ENCODE measurements at regions not wholly inside any gene's neighbourhood (a gene's known extent, or its start where the extent isn't known, plus 50 kb on each side); places are given as distances from the start of the nearest gene placed in this dataset.

DNA sequence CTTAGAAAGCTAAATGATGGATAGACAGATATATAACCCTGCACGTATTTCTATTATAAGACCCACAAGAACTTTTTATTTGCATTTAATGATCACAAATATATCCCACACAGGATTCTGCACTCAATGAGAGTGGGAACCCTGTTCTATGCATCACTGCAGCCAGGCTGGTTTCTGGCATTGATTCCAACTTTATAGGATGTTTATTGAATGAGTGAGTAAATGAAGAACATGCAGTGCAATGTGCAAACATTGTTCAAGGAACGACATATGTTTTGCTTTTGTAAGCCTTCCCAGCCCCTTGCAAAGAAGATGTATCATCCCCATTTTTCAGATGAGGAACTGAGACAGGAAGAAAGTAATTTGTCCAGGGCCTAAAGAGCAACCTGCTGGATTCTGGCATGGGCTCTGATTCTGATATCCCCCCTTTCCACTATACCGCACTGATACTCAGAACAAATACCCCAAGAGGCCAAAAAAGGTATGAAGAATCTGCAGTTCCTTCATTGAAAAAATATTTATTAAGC is 246.3 kb downstream of the LACC1 start:
- TF ChIP-seq, protein P1, sequence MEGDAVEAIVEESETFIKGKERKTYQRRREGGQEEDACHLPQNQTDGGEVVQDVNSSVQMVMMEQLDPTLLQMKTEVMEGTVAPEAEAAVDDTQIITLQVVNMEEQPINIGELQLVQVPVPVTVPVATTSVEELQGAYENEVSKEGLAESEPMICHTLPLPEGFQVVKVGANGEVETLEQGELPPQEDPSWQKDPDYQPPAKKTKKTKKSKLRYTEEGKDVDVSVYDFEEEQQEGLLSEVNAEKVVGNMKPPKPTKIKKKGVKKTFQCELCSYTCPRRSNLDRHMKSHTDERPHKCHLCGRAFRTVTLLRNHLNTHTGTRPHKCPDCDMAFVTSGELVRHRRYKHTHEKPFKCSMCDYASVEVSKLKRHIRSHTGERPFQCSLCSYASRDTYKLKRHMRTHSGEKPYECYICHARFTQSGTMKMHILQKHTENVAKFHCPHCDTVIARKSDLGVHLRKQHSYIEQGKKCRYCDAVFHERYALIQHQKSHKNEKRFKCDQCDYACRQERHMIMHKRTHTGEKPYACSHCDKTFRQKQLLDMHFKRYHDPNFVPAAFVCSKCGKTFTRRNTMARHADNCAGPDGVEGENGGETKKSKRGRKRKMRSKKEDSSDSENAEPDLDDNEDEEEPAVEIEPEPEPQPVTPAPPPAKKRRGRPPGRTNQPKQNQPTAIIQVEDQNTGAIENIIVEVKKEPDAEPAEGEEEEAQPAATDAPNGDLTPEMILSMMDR (IDR thresholded peaks at IDR 0.05; ENCODE audit: control extremely low read depth, extremely low read depth): no peak
- Histone ChIP-seq H3K9me3 (ENCODE audit: control insufficient read depth in 4 of 4, insufficient read depth in 3 of 4, low read length in 3 of 4) (peaks cover 0 to 2% (median 0%) of the 10 kb centered on the region in 4 donors), H3K4me1 (ENCODE audit: control insufficient read depth in 5 of 5, insufficient read depth in 5 of 5, low read length in 5 of 5) (peaks cover 0 to 21% (median 0%) of the 10 kb centered on the region in 5 donors), H3K36me3 (ENCODE audit: control insufficient read depth in 4 of 4, insufficient read depth in 4 of 4, low read length in 4 of 4) (no peaks in the 10 kb centered on the region), H3K9ac (ENCODE audit: insufficient read depth in 1 of 2, low read length in 2 of 2) (no peak overlapping the region), H3K27ac (ENCODE audit: low read depth in 1 of 2, low read length in 1 of 2) (no peak overlapping the region), H3K27me3 (ENCODE audit: control insufficient read depth in 3 of 3, insufficient read depth in 3 of 3, low read length in 2 of 3) (no peaks in the 10 kb centered on the region), H3K4me3 (no peak overlapping the region)
- 70 to 84% methylated on average over 3 of the region's 3 CpGs for WGBS, 2 donors
- ATAC-seq (ENCODE audit: insufficient read depth, low FRiP score) (no peak), DNase-seq (peak in 1 of 3 donors; percentile 48)

DNA sequence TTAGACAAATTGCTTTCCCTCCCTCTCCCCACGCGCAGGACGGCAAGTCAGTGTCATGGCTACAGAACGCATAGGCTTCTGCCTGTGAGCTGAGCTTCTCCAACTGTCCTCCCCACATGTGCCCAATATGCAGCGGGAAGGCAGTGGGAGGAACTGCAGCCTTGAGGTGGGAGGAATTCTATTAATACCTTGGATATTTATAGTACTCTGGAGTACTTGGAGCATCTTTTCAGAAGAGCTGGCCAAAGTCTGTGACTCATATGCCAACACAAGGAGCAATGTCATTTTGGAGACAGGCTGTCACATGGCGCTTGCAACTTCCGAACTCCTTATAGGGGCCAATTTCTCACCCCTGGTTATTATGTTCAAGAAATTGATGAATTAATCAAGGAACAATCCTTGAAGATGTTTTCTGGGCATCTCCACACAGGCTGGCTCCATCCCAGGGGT is 245.0 kb upstream of the SERP2 start:
- DNase-seq: peak; percentile 60 to 77 (median 62)
- ATAC-seq (ENCODE audit: insufficient read depth, low FRiP score): no peak
- no peaks in the 10 kb centered on the region for H3K36me3 ChIP-seq (ENCODE audit: control insufficient read depth in 4 of 4, insufficient read depth in 4 of 4, low read length in 4 of 4)

DNA sequence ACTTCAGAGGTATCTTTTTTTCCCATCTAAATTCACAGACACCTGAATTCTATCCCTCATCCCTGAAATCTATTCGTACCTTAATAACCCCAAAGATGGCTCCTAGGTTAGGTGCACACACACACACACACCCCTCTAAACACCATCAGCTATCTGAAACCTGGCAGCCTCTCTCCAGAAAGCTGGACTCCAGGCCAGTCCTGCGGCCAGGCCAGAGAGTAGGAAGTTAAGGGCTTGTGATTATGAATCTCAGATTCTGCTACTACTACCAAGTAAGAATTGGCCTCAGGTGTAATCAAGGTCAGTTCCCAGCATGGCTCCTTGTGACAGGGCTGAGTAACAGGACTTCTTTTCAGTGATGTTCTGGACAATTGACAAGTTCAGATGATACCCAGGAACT is 244.2 kb upstream of the SERP2 start:
- H3K27ac ChIP-seq (ENCODE audit: low read depth in 1 of 2, low read length in 1 of 2): peak overlapping the region in 1 of 2 donors; percentile 59
- no peak overlapping the region for H3K4me3 ChIP-seq
- WGBS, 2 donors: 85 to 91% methylated on average over 2 of the region's 2 CpGs
- no peak overlapping the region for H3K9ac ChIP-seq (ENCODE audit: insufficient read depth in 1 of 2, low read length in 2 of 2)
- no peak for ATAC-seq (ENCODE audit: insufficient read depth, low FRiP score)
- TF ChIP-seq, protein P1 (IDR thresholded peaks at IDR 0.05; ENCODE audit: control extremely low read depth, extremely low read depth): no peak
- H3K36me3 ChIP-seq (ENCODE audit: control insufficient read depth in 4 of 4, insufficient read depth in 4 of 4, low read length in 4 of 4): no peaks in the 10 kb centered on the region
- no peak for DNase-seq
- no peaks in the 10 kb centered on the region for H3K27me3 ChIP-seq (ENCODE audit: control insufficient read depth in 3 of 3, insufficient read depth in 3 of 3, low read length in 2 of 3)
- H3K9me3 ChIP-seq (ENCODE audit: control insufficient read depth in 4 of 4, insufficient read depth in 3 of 4, low read length in 3 of 4): no peaks in the 10 kb centered on the region
- H3K4me1 ChIP-seq (ENCODE audit: control insufficient read depth in 5 of 5, insufficient read depth in 5 of 5, low read length in 5 of 5): peaks cover 0 to 13% (median 4%) of the 10 kb centered on the region in 5 donors

More for the DNA sequence above, 245.0 kb upstream of the SERP2 start:
- Histone ChIP-seq H3K4me3 (no peak overlapping the region), H3K4me1 (ENCODE audit: control insufficient read depth in 5 of 5, insufficient read depth in 5 of 5, low read length in 5 of 5) (peaks cover 0 to 17% (median 3%) of the 10 kb centered on the region in 5 donors), H3K9ac (ENCODE audit: insufficient read depth in 1 of 2, low read length in 2 of 2) (no peak overlapping the region), H3K27me3 (ENCODE audit: control insufficient read depth in 3 of 3, insufficient read depth in 3 of 3, low read length in 2 of 3) (no peaks in the 10 kb centered on the region), H3K9me3 (ENCODE audit: control insufficient read depth in 4 of 4, insufficient read depth in 3 of 4, low read length in 3 of 4) (no peaks in the 10 kb centered on the region), H3K27ac (ENCODE audit: low read depth in 1 of 2, low read length in 1 of 2) (peak overlapping the region in 1 of 2 donors; percentile 86)
- 77 to 86% methylated on average over 7 of the region's 7 CpGs for WGBS, 2 donors
- TF ChIP-seq, protein P1 (IDR thresholded peaks at IDR 0.05; ENCODE audit: control extremely low read depth, extremely low read depth): no peak
